Left ventricle myocardium inferior (tissue), 1 donor: ENCODE measurements at regions not wholly inside any gene's neighbourhood (a gene's known extent, or its start where the extent isn't known, plus 50 kb on each side); places are given as distances from the start of the nearest gene placed in this dataset.

Experiments
- DNase-seq: peaks from one replicate; pipeline ENCODE4 v3.0.0-alpha.2; 2020
- H3K27ac ChIP-seq: fragments of 200-600 bp; replicated peaks from 2 replicates; pipeline ENCODE4 v1.8.0; 2021
- H3K27me3 ChIP-seq: fragments of 200-600 bp; 2 replicates; pipeline ENCODE4 v1.8.0; 2021; ENCODE audit warnings: low read depth
- H3K36me3 ChIP-seq: fragments of 200-600 bp; 2 replicates; pipeline ENCODE4 v1.8.0; 2021
- H3K4me1 ChIP-seq: fragments of 200-600 bp; 2 replicates; pipeline ENCODE4 v1.8.0; 2021
- H3K4me3 ChIP-seq: fragments of 200-600 bp; 2 replicates; pipeline ENCODE4 v1.8.0; 2021; ENCODE audit warnings: mild to moderate bottlenecking, moderate library complexity
- H3K9me3 ChIP-seq: fragments of 200-600 bp; replicated peaks from 2 replicates; pipeline ENCODE4 v1.8.0; 2021
- intact Hi-C: fragments of 100-400 bp; cut with micrococcal nuclease; formaldehyde crosslinking; loops from one replicate; pipeline ENCODE4 v1.11.0; 2022
- TF ChIP-seq, protein P1 (sequence below): fragments of 200-600 bp; IDR thresholded peaks from 2 replicates; pipeline ENCODE4 v1.8.0; 2021; ENCODE audit warnings: antibody characterized with exemption, mild to moderate bottlenecking, borderline replicate concordance
- donor health status: DM: no; HTN: yes; CAD: no; lungs with severe emphysema.

DNA sequence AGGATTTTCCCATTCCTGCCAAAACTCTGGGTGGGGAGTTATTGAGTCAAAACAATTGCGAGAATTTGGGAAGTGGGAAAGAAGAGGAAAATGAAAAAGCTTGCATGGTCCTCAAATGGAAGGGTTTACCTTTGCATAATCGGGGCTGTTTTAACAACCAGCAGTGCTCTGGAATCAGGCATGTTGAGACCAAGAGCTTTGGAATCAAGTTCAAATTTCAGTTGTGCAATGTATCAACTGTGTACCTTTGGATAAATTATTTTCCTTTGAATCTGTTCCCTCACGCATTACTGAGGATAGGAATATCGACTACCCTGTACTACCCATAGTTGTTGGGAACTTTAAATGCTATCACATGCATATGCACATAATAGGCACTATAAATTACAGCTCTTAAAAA, 205.5 kb downstream of the JCAD start:
- intact Hi-C loops = no loop called here
- H3K27me3 ChIP-seq = no peaks in the 10 kb centered on the region
- no peak overlapping the region for H3K27ac ChIP-seq
- no peaks in the 10 kb centered on the region for H3K36me3 ChIP-seq
- H3K4me1 ChIP-seq = peaks cover 22% of the 10 kb centered on the region
- no peak overlapping the region for H3K4me3 ChIP-seq
- no peak for DNase-seq
- TF ChIP-seq, protein P1, sequence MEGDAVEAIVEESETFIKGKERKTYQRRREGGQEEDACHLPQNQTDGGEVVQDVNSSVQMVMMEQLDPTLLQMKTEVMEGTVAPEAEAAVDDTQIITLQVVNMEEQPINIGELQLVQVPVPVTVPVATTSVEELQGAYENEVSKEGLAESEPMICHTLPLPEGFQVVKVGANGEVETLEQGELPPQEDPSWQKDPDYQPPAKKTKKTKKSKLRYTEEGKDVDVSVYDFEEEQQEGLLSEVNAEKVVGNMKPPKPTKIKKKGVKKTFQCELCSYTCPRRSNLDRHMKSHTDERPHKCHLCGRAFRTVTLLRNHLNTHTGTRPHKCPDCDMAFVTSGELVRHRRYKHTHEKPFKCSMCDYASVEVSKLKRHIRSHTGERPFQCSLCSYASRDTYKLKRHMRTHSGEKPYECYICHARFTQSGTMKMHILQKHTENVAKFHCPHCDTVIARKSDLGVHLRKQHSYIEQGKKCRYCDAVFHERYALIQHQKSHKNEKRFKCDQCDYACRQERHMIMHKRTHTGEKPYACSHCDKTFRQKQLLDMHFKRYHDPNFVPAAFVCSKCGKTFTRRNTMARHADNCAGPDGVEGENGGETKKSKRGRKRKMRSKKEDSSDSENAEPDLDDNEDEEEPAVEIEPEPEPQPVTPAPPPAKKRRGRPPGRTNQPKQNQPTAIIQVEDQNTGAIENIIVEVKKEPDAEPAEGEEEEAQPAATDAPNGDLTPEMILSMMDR = no peak
- no peaks in the 10 kb centered on the region for H3K9me3 ChIP-seq

DNA sequence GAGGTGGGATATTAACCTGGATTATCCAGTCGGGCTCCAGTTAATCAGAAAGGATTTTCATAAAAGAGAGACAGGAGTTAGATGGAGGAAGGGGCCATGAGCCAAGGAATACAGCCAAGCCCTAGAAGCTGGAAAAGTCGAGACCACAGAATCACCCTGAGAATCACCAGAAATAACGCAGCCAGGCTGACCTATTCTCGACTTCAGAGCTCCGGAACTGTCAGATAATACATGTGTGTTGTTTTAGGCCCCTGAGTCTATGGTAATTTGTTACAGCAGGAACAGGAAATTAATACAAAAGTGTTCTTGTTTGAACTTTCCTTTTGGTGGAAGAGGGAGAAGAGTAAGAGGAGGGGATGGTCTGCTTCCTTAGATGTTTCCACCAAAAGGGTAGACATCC, 208.1 kb downstream of the JCAD start:
- DNase-seq = no peak
- intact Hi-C loops = no loop called here
- TF ChIP-seq, protein P1 = no peak
- Histone ChIP-seq H3K4me3 (no peak overlapping the region), H3K27ac (no peak overlapping the region), H3K27me3 (no peaks in the 10 kb centered on the region), H3K4me1 (peaks cover 10% of the 10 kb centered on the region), H3K9me3 (no peaks in the 10 kb centered on the region), H3K36me3 (no peaks in the 10 kb centered on the region)

DNA sequence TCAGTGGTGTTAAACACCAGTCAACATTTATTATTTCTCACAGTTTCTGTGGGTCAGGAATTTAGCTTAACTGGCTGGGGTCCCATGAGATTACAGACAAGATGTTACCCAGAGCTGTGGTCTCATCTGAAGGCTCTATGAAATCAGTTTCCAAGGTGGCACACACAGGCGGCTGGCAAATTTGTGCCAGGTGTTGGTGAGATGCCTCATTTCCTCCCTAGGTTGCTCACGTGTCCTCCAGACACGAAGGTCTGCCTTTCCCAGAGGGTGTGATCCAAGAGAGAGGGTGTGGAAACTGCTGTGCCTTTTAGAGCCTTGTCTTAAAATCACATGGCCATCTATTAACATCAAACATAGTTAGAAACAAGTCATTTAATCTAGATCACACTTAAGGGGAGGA, 209.0 kb downstream of the JCAD start:
- TF ChIP-seq, protein P1 = no peak
- intact Hi-C loops = no loop called here

DNA sequence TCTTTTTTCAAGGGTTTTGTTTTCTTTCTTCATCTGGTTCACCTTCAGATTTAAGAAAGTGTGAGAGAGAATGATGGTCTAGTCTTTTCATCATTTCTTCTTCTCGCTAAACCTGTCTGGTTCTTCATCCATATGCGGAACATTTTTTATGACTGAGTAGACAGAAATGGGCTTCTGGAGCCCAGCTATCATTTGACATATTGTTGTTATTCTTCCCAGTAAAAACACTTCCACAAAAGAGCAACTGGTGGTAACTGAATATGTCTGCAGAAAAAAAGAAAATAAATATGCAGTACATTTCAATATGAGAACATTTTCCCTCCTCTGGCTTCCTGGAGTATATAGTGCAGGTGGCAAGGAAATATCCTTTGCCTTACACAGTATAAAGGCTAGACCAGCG, 209.5 kb downstream of the JCAD start:
- DNase-seq = no peak
- H3K4me1 ChIP-seq = peaks cover 10% of the 10 kb centered on the region
- H3K36me3 ChIP-seq = no peaks in the 10 kb centered on the region
- peak overlapping the region; percentile 44 for H3K4me3 ChIP-seq
- H3K27ac ChIP-seq = peak overlapping the region; percentile 53
- peaks cover 9% of the 10 kb centered on the region for H3K9me3 ChIP-seq
- TF ChIP-seq, protein P1 = no peak
- intact Hi-C loops = no loop called here
- no peaks in the 10 kb centered on the region for H3K27me3 ChIP-seq

More for the DNA sequence above, 209.0 kb downstream of the JCAD start:
- DNase-seq = no peak
- Histone ChIP-seq H3K27me3 (no peaks in the 10 kb centered on the region), H3K27ac (no peak overlapping the region), H3K36me3 (no peaks in the 10 kb centered on the region), H3K9me3 (peaks cover 4% of the 10 kb centered on the region), H3K4me3 (no peak overlapping the region), H3K4me1 (peaks cover 10% of the 10 kb centered on the region)

DNA sequence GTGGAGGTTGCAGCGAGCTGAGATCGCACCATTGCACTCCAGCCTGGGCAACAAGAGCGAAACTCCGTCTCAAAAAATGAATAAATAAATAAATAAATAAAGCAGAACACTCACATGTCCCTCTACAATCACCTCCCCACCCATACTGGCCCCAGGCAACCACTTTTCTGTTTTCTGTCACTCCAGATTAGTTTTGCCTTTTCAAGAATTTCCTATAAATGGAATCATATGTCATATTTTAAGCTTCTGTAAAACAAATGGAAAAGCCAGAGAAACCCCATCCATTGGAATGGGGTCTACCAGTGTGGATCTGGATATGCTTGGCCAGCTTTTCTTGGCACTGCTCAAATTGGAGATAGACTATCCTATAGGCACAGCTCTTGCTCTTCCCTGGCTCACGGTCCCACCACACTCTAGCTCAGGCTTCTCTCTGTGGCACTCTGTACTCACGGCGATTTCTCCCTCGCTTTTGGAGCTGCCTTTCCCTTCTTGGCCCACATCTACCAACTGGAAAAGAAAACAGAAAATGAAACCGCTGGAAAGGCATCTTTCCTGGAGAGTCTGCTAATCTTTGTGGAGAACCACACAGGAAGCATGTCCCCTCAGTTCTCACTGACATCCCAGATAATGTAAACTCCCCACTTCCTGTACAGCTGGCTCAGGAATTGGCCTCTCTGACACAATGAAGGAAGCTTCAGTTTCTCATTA, 210.1 kb downstream of the JCAD start:
- intact Hi-C loops = no loop called here
- Histone ChIP-seq H3K36me3 (no peaks in the 10 kb centered on the region), H3K4me3 (peak overlapping the region; percentile 44), H3K27ac (peak overlapping the region; percentile 53), H3K27me3 (no peaks in the 10 kb centered on the region), H3K9me3 (peaks cover 11% of the 10 kb centered on the region), H3K4me1 (peaks cover 10% of the 10 kb centered on the region)
- TF ChIP-seq, protein P1 = no peak
- DNase-seq = no peak
